NB4 (cell line): ENCODE measurements at regions not wholly inside any gene's neighbourhood (a gene's known extent, or its start where the extent isn't known, plus 50 kb on each side); places are given as distances from the start of the nearest gene placed in this dataset.

Experiments used
- CTCF ChIP-seq: IDR thresholded peaks from one replicate; pipeline ENCODE4 v1.5.1; 2012; ENCODE audit warnings: low read depth, low read length
- MAX ChIP-seq: IDR thresholded peaks from 2 replicates; pipeline ENCODE4 v1.6.1; 2011; ENCODE audit warnings: low read depth, low read length
- POLR2A ChIP-seq: IDR thresholded peaks from 2 replicates; pipeline ENCODE4 v1.6.1; 2011; ENCODE audit warnings: mild to moderate bottlenecking; ENCODE audit not compliant: insufficient read length; ENCODE audit errors: extremely low read depth

GRCh38 chr2:239818531-239819011 lies 206.6 kb downstream of the NDUFA10 start:
- TF ChIP-seq MAX: no peak
- TF ChIP-seq CTCF: no peak
- TF ChIP-seq POLR2A: no peak
